ENCODE measurements at regions not wholly inside any gene's neighbourhood (a gene's known extent, or its start where the extent isn't known, plus 50 kb on each side); places are given as distances from the start of the nearest gene placed in this dataset.

GRCh38 chr7:24214670-24215069 lies 69.3 kb upstream of the NPY start:
- no peak overlapping the region for H3K4me3 ChIP-seq (ENCODE audit: low read length)
- H3K9me3 ChIP-seq (ENCODE audit: control insufficient read depth, low read length): no peaks in the 10 kb centered on the region
- no peaks in the 10 kb centered on the region for H3K4me1 ChIP-seq (ENCODE audit: control insufficient read depth, insufficient read depth, low read length)
- H3K9ac ChIP-seq (ENCODE audit: low read length): no peak overlapping the region
- no peak for DNase-seq (ENCODE audit: low read depth)
- H3K36me3 ChIP-seq (ENCODE audit: control insufficient read depth, insufficient read depth, low read length, severe bottlenecking): no peaks in the 10 kb centered on the region
- H3K27me3 ChIP-seq (replicated peaks; ENCODE audit: control insufficient read depth, insufficient read depth, low read length): no peaks in the 10 kb centered on the region

- Histone ChIP-seq H3K27me3 (replicated peaks; ENCODE audit: control insufficient read depth, insufficient read depth, low read length) (no peaks in the 10 kb centered on the region), H3K9me3 (ENCODE audit: control insufficient read depth, low read length) (no peaks in the 10 kb centered on the region), H3K4me1 (ENCODE audit: control insufficient read depth, insufficient read depth, low read length) (no peaks in the 10 kb centered on the region), H3K36me3 (ENCODE audit: control insufficient read depth, insufficient read depth, low read length, severe bottlenecking) (no peaks in the 10 kb centered on the region), H3K9ac (ENCODE audit: low read length) (no peak overlapping the region), H3K4me3 (ENCODE audit: low read length) (no peak overlapping the region)
- peak; percentile 3 for DNase-seq (ENCODE audit: low read depth)
Measured at GRCh38 chr7:24216576-24217125, 67.3 kb upstream of the NPY start.

GRCh38 chr7:24221500-24221899 lies 62.5 kb upstream of the NPY start:
- DNase-seq (ENCODE audit: low read depth): no peak
- H3K9me3 ChIP-seq (ENCODE audit: control insufficient read depth, low read length): peaks cover 13% of the 10 kb centered on the region
- no peaks in the 10 kb centered on the region for H3K4me1 ChIP-seq (ENCODE audit: control insufficient read depth, insufficient read depth, low read length)
- no peak overlapping the region for H3K9ac ChIP-seq (ENCODE audit: low read length)
- no peak overlapping the region for H3K4me3 ChIP-seq (ENCODE audit: low read length)
- no peaks in the 10 kb centered on the region for H3K27me3 ChIP-seq (replicated peaks; ENCODE audit: control insufficient read depth, insufficient read depth, low read length)
- no peaks in the 10 kb centered on the region for H3K36me3 ChIP-seq (ENCODE audit: control insufficient read depth, insufficient read depth, low read length, severe bottlenecking)

GRCh38 chr7:24227068-24227467 lies 56.9 kb upstream of the NPY start:
- Histone ChIP-seq H3K9me3 (ENCODE audit: control insufficient read depth, low read length) (peaks cover 16% of the 10 kb centered on the region), H3K4me1 (ENCODE audit: control insufficient read depth, insufficient read depth, low read length) (no peaks in the 10 kb centered on the region), H3K9ac (ENCODE audit: low read length) (no peak overlapping the region), H3K4me3 (ENCODE audit: low read length) (no peak overlapping the region), H3K36me3 (ENCODE audit: control insufficient read depth, insufficient read depth, low read length, severe bottlenecking) (no peaks in the 10 kb centered on the region), H3K27me3 (replicated peaks; ENCODE audit: control insufficient read depth, insufficient read depth, low read length) (no peaks in the 10 kb centered on the region)
- no peak for DNase-seq (ENCODE audit: low read depth)

GRCh38 chr7:24227603-24228359 lies 56.2 kb upstream of the NPY start:
- no peak for DNase-seq (ENCODE audit: low read depth)

GRCh38 chr7:24229481-24230226 lies 54.3 kb upstream of the NPY start:
- H3K9me3 ChIP-seq (ENCODE audit: control insufficient read depth, low read length): peaks cover 3% of the 10 kb centered on the region
- H3K9ac ChIP-seq (ENCODE audit: low read length): no peak overlapping the region
- no peaks in the 10 kb centered on the region for H3K36me3 ChIP-seq (ENCODE audit: control insufficient read depth, insufficient read depth, low read length, severe bottlenecking)
- no peaks in the 10 kb centered on the region for H3K27me3 ChIP-seq (replicated peaks; ENCODE audit: control insufficient read depth, insufficient read depth, low read length)
- no peak overlapping the region for H3K4me3 ChIP-seq (ENCODE audit: low read length)
- DNase-seq (ENCODE audit: low read depth): no peak
- no peaks in the 10 kb centered on the region for H3K4me1 ChIP-seq (ENCODE audit: control insufficient read depth, insufficient read depth, low read length)

More at GRCh38 chr7:24227603-24228359, 56.2 kb upstream of the NPY start:
- Histone ChIP-seq H3K4me1 (ENCODE audit: control insufficient read depth, insufficient read depth, low read length) (no peaks in the 10 kb centered on the region), H3K27me3 (replicated peaks; ENCODE audit: control insufficient read depth, insufficient read depth, low read length) (no peaks in the 10 kb centered on the region), H3K9ac (ENCODE audit: low read length) (no peak overlapping the region), H3K36me3 (ENCODE audit: control insufficient read depth, insufficient read depth, low read length, severe bottlenecking) (no peaks in the 10 kb centered on the region), H3K9me3 (ENCODE audit: control insufficient read depth, low read length) (peaks cover 16% of the 10 kb centered on the region), H3K4me3 (ENCODE audit: low read length) (no peak overlapping the region)

GRCh38 chr7:24231493-24231892 lies 52.5 kb upstream of the NPY start:
- H3K9me3 ChIP-seq (ENCODE audit: control insufficient read depth, low read length): peaks cover 3% of the 10 kb centered on the region

GRCh38 chr7:24233386-24233785 lies 50.6 kb upstream of the NPY start:
- no peak overlapping the region for H3K4me3 ChIP-seq (ENCODE audit: low read length)

More at GRCh38 chr7:24231493-24231892, 52.5 kb upstream of the NPY start:
- DNase-seq (ENCODE audit: low read depth): no peak
- Histone ChIP-seq H3K36me3 (ENCODE audit: control insufficient read depth, insufficient read depth, low read length, severe bottlenecking) (no peaks in the 10 kb centered on the region), H3K4me1 (ENCODE audit: control insufficient read depth, insufficient read depth, low read length) (no peaks in the 10 kb centered on the region), H3K4me3 (ENCODE audit: low read length) (no peak overlapping the region), H3K9ac (ENCODE audit: low read length) (no peak overlapping the region), H3K27me3 (replicated peaks; ENCODE audit: control insufficient read depth, insufficient read depth, low read length) (no peaks in the 10 kb centered on the region)

More at GRCh38 chr7:24233386-24233785, 50.6 kb upstream of the NPY start:
- no peaks in the 10 kb centered on the region for H3K4me1 ChIP-seq (ENCODE audit: control insufficient read depth, insufficient read depth, low read length)
- no peak for DNase-seq (ENCODE audit: low read depth)
- H3K9me3 ChIP-seq (ENCODE audit: control insufficient read depth, low read length): no peaks in the 10 kb centered on the region
- H3K36me3 ChIP-seq (ENCODE audit: control insufficient read depth, insufficient read depth, low read length, severe bottlenecking): no peaks in the 10 kb centered on the region
- no peak overlapping the region for H3K9ac ChIP-seq (ENCODE audit: low read length)
- no peaks in the 10 kb centered on the region for H3K27me3 ChIP-seq (replicated peaks; ENCODE audit: control insufficient read depth, insufficient read depth, low read length)

All from adipocyte (in vitro differentiated cells).